WTC11 (cell line): ENCODE measurements at regions not wholly inside any gene's neighbourhood (a gene's known extent, or its start where the extent isn't known, plus 50 kb on each side); places are given as distances from the start of the nearest gene placed in this dataset.

Source experiments
- ATAC-seq: fragments of 200-7000 bp; cut with Tn5 transposase; 2 replicates; pipeline ENCODE4 v1.10.0; 2021; ENCODE audit warnings: mild to moderate bottlenecking, moderate library complexity
- CTCF ChIA-PET: fragments of 300-600 bp; sonication (Branson Sonifier 250); formaldehyde crosslinking; loops from one replicate; lab custom pipeline; 2021; ENCODE audit warnings: antibody characterized with exemption; lab: Charles Lee
- POLR2A ChIA-PET: fragments of 350-600 bp; sonication (Branson Sonifier 250); formaldehyde crosslinking; loops from one replicate; lab custom pipeline; 2021; ENCODE audit warnings: antibody characterized with exemption; lab: Charles Lee
- DNase-seq: peaks from one replicate; pipeline ENCODE4 v3.0.0; 2021; ENCODE audit warnings: low spot score
- H3K27ac Mint-ChIP-seq: 2 replicates; pipeline ENCODE4 v1.8.0; 2021; ENCODE audit warnings: mixed read lengths
- H3K27me3 Mint-ChIP-seq: 2 replicates; pipeline ENCODE4 v1.8.0; 2021; ENCODE audit warnings: low read depth, mild to moderate bottlenecking, moderate library complexity, mixed read lengths
- H3K36me3 Mint-ChIP-seq: 2 replicates; pipeline ENCODE4 v1.8.0; 2021; ENCODE audit warnings: mixed read lengths
- H3K4me1 Mint-ChIP-seq: 2 replicates; pipeline ENCODE4 v1.8.0; 2022; ENCODE audit warnings: mixed read lengths
- H3K4me3 Mint-ChIP-seq: 2 replicates; pipeline ENCODE4 v1.8.0; 2021; ENCODE audit warnings: mild to moderate bottlenecking, moderate library complexity, mixed read lengths
- H3K9me3 Mint-ChIP-seq: 2 replicates; pipeline ENCODE4 v1.8.0; 2021; ENCODE audit warnings: mixed read lengths
- AFF4 ChIP-seq: sonication (generic); formaldehyde crosslinking; IDR thresholded peaks from 2 replicates; pipeline ENCODE4 v1.8.1; 2023; ENCODE audit warnings: mild to moderate bottlenecking, missing genetic modification reagents, borderline replicate concordance
- ATF3 ChIP-seq: sonication (generic); formaldehyde crosslinking; conservative IDR thresholded peaks from 2 replicates; pipeline ENCODE4 v1.8.1; 2022; ENCODE audit warnings: mild to moderate bottlenecking, missing genetic modification reagents
- CREB1 ChIP-seq: sonication (generic); formaldehyde crosslinking; IDR thresholded peaks from 2 replicates; pipeline ENCODE4 v1.8.0; 2023; ENCODE audit warnings: mild to moderate bottlenecking, missing genetic modification reagents
- CTCF ChIP-seq: fragments of 200-600 bp; IDR thresholded peaks from 2 replicates; pipeline ENCODE4 v1.8.0; 2022; ENCODE audit warnings: antibody characterized with exemption
- E2F5 ChIP-seq: sonication (generic); formaldehyde crosslinking; IDR thresholded peaks from 2 replicates; pipeline ENCODE4 v1.8.1; 2022; ENCODE audit warnings: mild to moderate bottlenecking, moderate library complexity, missing genetic modification reagents
- EMX1 ChIP-seq: fragments of 250-450 bp; sonication (Bioruptor Pico); IDR thresholded peaks from 2 replicates; pipeline ENCODE4 v1.8.0; 2021; ENCODE audit warnings: mild to moderate bottlenecking
- FOXP1 ChIP-seq: sonication (generic); formaldehyde crosslinking; IDR thresholded peaks from 2 replicates; pipeline ENCODE4 v1.8.0; 2022; ENCODE audit warnings: missing genetic modification reagents, mild to moderate bottlenecking, moderate library complexity, borderline replicate concordance
- HMGA2 ChIP-seq: fragments of 250-450 bp; sonication (Bioruptor Pico); IDR thresholded peaks from 2 replicates; pipeline ENCODE4 v1.4.0; 2021; ENCODE audit warnings: mild to moderate bottlenecking, moderate library complexity
- JUN ChIP-seq: sonication (generic); formaldehyde crosslinking; IDR thresholded peaks from 2 replicates; pipeline ENCODE4 v1.8.0; 2023; ENCODE audit warnings: mild to moderate bottlenecking, missing genetic modification reagents
- MLX ChIP-seq: sonication (generic); formaldehyde crosslinking; IDR thresholded peaks from 2 replicates; pipeline ENCODE4 v1.8.1; 2023; ENCODE audit warnings: mild to moderate bottlenecking, missing genetic modification reagents, moderate library complexity
- MXD4 ChIP-seq: fragments of 250-450 bp; sonication (Bioruptor Pico); IDR thresholded peaks from 2 replicates; pipeline ENCODE4 v1.8.0; 2021; ENCODE audit warnings: mild to moderate bottlenecking, moderate library complexity, borderline replicate concordance
- NR2C2 ChIP-seq: sonication (generic); formaldehyde crosslinking; IDR thresholded peaks from 2 replicates; pipeline ENCODE4 v1.8.0; 2022; ENCODE audit warnings: mild to moderate bottlenecking, missing genetic modification reagents
- OVOL2 ChIP-seq: fragments of 250-450 bp; sonication (Bioruptor Pico); IDR thresholded peaks from 2 replicates; pipeline ENCODE4 v1.9.0; 2021; ENCODE audit warnings: mild to moderate bottlenecking, borderline replicate concordance
- PREB ChIP-seq: sonication (generic); formaldehyde crosslinking; IDR thresholded peaks from 2 replicates; pipeline ENCODE4 v1.8.1; 2022; ENCODE audit warnings: mild to moderate bottlenecking, missing genetic modification reagents, moderate library complexity, borderline replicate concordance
- SMAD4 ChIP-seq: sonication (generic); formaldehyde crosslinking; IDR thresholded peaks from 2 replicates; pipeline ENCODE4 v1.8.0; 2022; ENCODE audit warnings: mild to moderate bottlenecking, missing genetic modification reagents
- SOX15 ChIP-seq: fragments of 250-450 bp; sonication (Bioruptor Pico); IDR thresholded peaks from 2 replicates; pipeline ENCODE4 v1.9.0; 2021; ENCODE audit warnings: mild to moderate bottlenecking
- STAT6 ChIP-seq: sonication (generic); formaldehyde crosslinking; conservative IDR thresholded peaks from 2 replicates; pipeline ENCODE4 v1.8.1; 2023; ENCODE audit warnings: mild to moderate bottlenecking, low read depth, missing genetic modification reagents, moderate library complexity
- TEAD1 ChIP-seq: sonication (generic); formaldehyde crosslinking; IDR thresholded peaks from 2 replicates; pipeline ENCODE4 v1.8.0; 2022; ENCODE audit warnings: mild to moderate bottlenecking, missing genetic modification reagents
- USF2 ChIP-seq: sonication (generic); formaldehyde crosslinking; IDR thresholded peaks from 2 replicates; pipeline ENCODE4 v1.8.1; 2023; ENCODE audit warnings: mild to moderate bottlenecking, missing genetic modification reagents, moderate library complexity
- ZNF138 ChIP-seq: sonication (generic); formaldehyde crosslinking; conservative IDR thresholded peaks from 2 replicates; pipeline ENCODE4 v1.8.1; 2022; ENCODE audit warnings: mild to moderate bottlenecking, moderate library complexity, missing genetic modification reagents
- ZNF263 ChIP-seq: sonication (generic); formaldehyde crosslinking; IDR thresholded peaks from 2 replicates; pipeline ENCODE4 v1.8.1; 2022; ENCODE audit warnings: low read depth, mild to moderate bottlenecking, moderate library complexity, missing genetic modification reagents
- ZNF416 ChIP-seq: fragments of 250-450 bp; sonication (Bioruptor Pico); IDR thresholded peaks from 2 replicates; pipeline ENCODE4 v1.9.0; 2021; ENCODE audit warnings: mild to moderate bottlenecking, inconsistent platforms

GRCh38 chr21:38133240-38133639 is 123.6 kb upstream of the KCNJ15 start:
- no peak overlapping the region for H3K27ac Mint-ChIP-seq
- no peak overlapping the region for H3K4me3 Mint-ChIP-seq
- H3K36me3 Mint-ChIP-seq, result no peaks in the 10 kb centered on the region
- DNase-seq (no peak), ATAC-seq (no peak)
- H3K27me3 Mint-ChIP-seq, result no peaks in the 10 kb centered on the region; the same call in 1 of the 2 replicates
- H3K9me3 Mint-ChIP-seq, result peaks cover 15% of the 10 kb centered on the region
- TF ChIP-seq OVOL2 (no peak), JUN (CRISPR knock-in tag) (no peak), SOX15 (no peak), MXD4 (CRISPR knock-in tag) (no peak), ZNF416 (CRISPR knock-in tag) (no peak)
- CTCF ChIA-PET, result no interaction called here
- POLR2A ChIA-PET, result no interaction called here
- H3K4me1 Mint-ChIP-seq, result no peaks in the 10 kb centered on the region

- H3K27ac Mint-ChIP-seq, result no peak overlapping the region
- POLR2A ChIA-PET, result no interaction called here
- H3K36me3 Mint-ChIP-seq, result no peaks in the 10 kb centered on the region
- H3K4me1 Mint-ChIP-seq, result no peaks in the 10 kb centered on the region
- CTCF ChIA-PET, result no interaction called here
- no peak overlapping the region for H3K4me3 Mint-ChIP-seq
- DNase-seq (no peak), ATAC-seq (no peak)
- no peaks in the 10 kb centered on the region; the same call in 1 of the 2 replicates for H3K27me3 Mint-ChIP-seq
- TF ChIP-seq E2F5 (no peak), TEAD1 (CRISPR knock-in tag) (no peak), AFF4 (no peak), SOX15 (no peak), SMAD4 (CRISPR knock-in tag) (no peak), MXD4 (CRISPR knock-in tag) (no peak), ZNF138 (CRISPR knock-in tag) (no peak), MLX (CRISPR knock-in tag) (no peak), EMX1 (CRISPR knock-in tag) (no peak), ZNF263 (CRISPR knock-in tag) (no peak), CTCF (no peak), FOXP1 (CRISPR knock-in tag) (no peak), ATF3 (no peak), PREB (no peak), STAT6 (no peak), USF2 (no peak), HMGA2 (CRISPR knock-in tag) (no peak), CREB1 (CRISPR knock-in tag) (no peak), OVOL2 (no peak), NR2C2 (CRISPR knock-in tag) (no peak)
- H3K9me3 Mint-ChIP-seq, result peaks cover 15% of the 10 kb centered on the region
Observed at GRCh38 chr21:38134084-38134873, 122.5 kb upstream of the KCNJ15 start.
